H9 (cell line): ENCODE measurements at regions not wholly inside any gene's neighbourhood (a gene's known extent, or its start where the extent isn't known, plus 50 kb on each side); places are given as distances from the start of the nearest gene placed in this dataset.

Source experiments
- DNase-seq: peaks from one replicate; pipeline ENCODE4 v3.0.0-alpha.2; 2017
- H2AFZ ChIP-seq: one replicate; pipeline ENCODE4 v1.6.1; 2013; ENCODE audit warnings: mild to moderate bottlenecking, low read length, control low read depth, moderate library complexity
- H2AK5ac ChIP-seq: 2 replicates; pipeline ENCODE4 v1.6.1; 2013; ENCODE audit warnings: low read length, control low read depth, mixed read lengths; ENCODE audit not compliant: insufficient read length
- H2BK120ac ChIP-seq: one replicate; pipeline ENCODE4 v1.6.1; 2013; ENCODE audit warnings: low read depth, mild to moderate bottlenecking, low read length, control low read depth, inconsistent platforms; ENCODE audit not compliant: poor library complexity, severe bottlenecking
- H2BK12ac ChIP-seq: 2 replicates; pipeline ENCODE4 v1.6.1; 2013; ENCODE audit warnings: low read length, control low read depth, mixed read lengths, low read depth; ENCODE audit not compliant: insufficient read length
- H2BK15ac ChIP-seq: 2 replicates; pipeline ENCODE4 v1.6.1; 2013; ENCODE audit warnings: low read depth, low read length, control low read depth
- H2BK20ac ChIP-seq: one replicate; pipeline ENCODE4 v1.6.1; 2013; ENCODE audit warnings: low read depth, mild to moderate bottlenecking, low read length, control low read depth, inconsistent platforms; ENCODE audit not compliant: poor library complexity, severe bottlenecking
- H2BK5ac ChIP-seq: 2 replicates; pipeline ENCODE4 v1.6.1; 2013; ENCODE audit warnings: low read length, control low read depth, mixed read lengths; ENCODE audit not compliant: insufficient read length
- H3K14ac ChIP-seq: 2 replicates; pipeline ENCODE4 v1.6.1; 2013; ENCODE audit warnings: low read length, control low read depth; ENCODE audit not compliant: insufficient read depth
- H3K18ac ChIP-seq: 2 replicates; pipeline ENCODE4 v1.6.1; 2013; ENCODE audit warnings: low read depth, mild to moderate bottlenecking, mixed read lengths, low read length, control low read depth; ENCODE audit not compliant: insufficient read length
- H3K23ac ChIP-seq: 2 replicates; pipeline ENCODE4 v1.6.1; 2013; ENCODE audit warnings: low read length, control low read depth, mixed read lengths, low read depth; ENCODE audit not compliant: insufficient read length
- H3K23me2 ChIP-seq: 2 replicates; pipeline ENCODE4 v1.6.1; 2013; ENCODE audit warnings: low read depth, mild to moderate bottlenecking, mixed read lengths, low read length, control low read depth; ENCODE audit not compliant: insufficient read length, poor library complexity, severe bottlenecking
- H3K27ac ChIP-seq: 2 replicates; pipeline ENCODE4 v1.5.1; 2013; ENCODE audit warnings: low read length, control low read depth, mixed read lengths, low read depth; ENCODE audit not compliant: insufficient read length
- H3K27me3 ChIP-seq: 2 replicates; pipeline ENCODE4 v1.6.1; 2013; ENCODE audit warnings: low read length, control low read depth, inconsistent platforms; ENCODE audit not compliant: insufficient read depth
- H3K4ac ChIP-seq: 2 replicates; pipeline ENCODE4 v1.6.1; 2013; ENCODE audit warnings: low read depth, mild to moderate bottlenecking, control low read depth, inconsistent platforms, low read length, moderate library complexity
- H3K4me1 ChIP-seq: 2 replicates; pipeline ENCODE4 v1.6.1; 2013; ENCODE audit warnings: low read length, control low read depth, inconsistent platforms; ENCODE audit not compliant: insufficient read depth
- H3K4me2 ChIP-seq: 2 replicates; pipeline ENCODE4 v1.6.1; 2013; ENCODE audit warnings: low read length, control low read depth, mixed read lengths; ENCODE audit not compliant: insufficient read length, insufficient read depth
- H3K56ac ChIP-seq: 2 replicates; pipeline ENCODE4 v1.6.1; 2013; ENCODE audit warnings: low read depth, mild to moderate bottlenecking, mixed read lengths, low read length, control low read depth; ENCODE audit not compliant: insufficient read length
- H3K79me1 ChIP-seq: 2 replicates; pipeline ENCODE4 v1.6.1; 2013; ENCODE audit warnings: low read depth, mild to moderate bottlenecking, moderate library complexity, low read length, control low read depth, inconsistent platforms; ENCODE audit not compliant: insufficient read depth, poor library complexity, severe bottlenecking
- H3K79me2 ChIP-seq: 2 replicates; pipeline ENCODE4 v1.6.1; 2013; ENCODE audit warnings: low read length, control low read depth, inconsistent platforms; ENCODE audit not compliant: insufficient read depth
- H3K9ac ChIP-seq: 2 replicates; pipeline ENCODE4 v1.6.1; 2013; ENCODE audit warnings: low read length, control low read depth, mixed read lengths; ENCODE audit not compliant: insufficient read length; ENCODE audit errors: extremely low read depth
- H3K9me3 ChIP-seq: one replicate; pipeline ENCODE4 v1.6.1; 2013; ENCODE audit warnings: low read depth, low read length, inconsistent platforms; ENCODE audit not compliant: control insufficient read depth
- H3T11ph ChIP-seq: one replicate; pipeline ENCODE4 v1.6.1; 2013; ENCODE audit warnings: mild to moderate bottlenecking, low read length, control low read depth, inconsistent platforms
- H4K20me1 ChIP-seq: one replicate; pipeline ENCODE4 v1.6.1; 2013; ENCODE audit not compliant: control insufficient read depth, insufficient read length, insufficient read depth
- H4K5ac ChIP-seq: 2 replicates; pipeline ENCODE4 v1.6.1; 2013; ENCODE audit warnings: low read depth, mild to moderate bottlenecking, mixed read lengths, low read length, control low read depth; ENCODE audit not compliant: insufficient read length
- H4K8ac ChIP-seq: replicated peaks from 2 replicates; pipeline ENCODE4 v1.6.1; 2013; ENCODE audit warnings: low read length, control low read depth, mixed read lengths, low read depth; ENCODE audit not compliant: insufficient read length
- H4K91ac ChIP-seq: 2 replicates; pipeline ENCODE4 v1.6.1; 2013; ENCODE audit warnings: low read depth, mild to moderate bottlenecking, moderate library complexity, mixed read lengths, low read length, control low read depth; ENCODE audit not compliant: insufficient read length
- H3K27ac Mint-ChIP-seq, 3 experiments: 2 replicates in 2 of 3; 3 replicates in 1 of 3; pipeline ENCODE4 v1.8.0; 2020 to 2021; ENCODE audit warnings: mixed read lengths in 3 of 3, mild to moderate bottlenecking in 1 of 3, moderate library complexity in 1 of 3
- H3K27me3 Mint-ChIP-seq: 2 replicates; pipeline ENCODE4 v1.8.0; 2021; ENCODE audit warnings: low read depth, mild to moderate bottlenecking, moderate library complexity, mixed read lengths
- H3K36me3 Mint-ChIP-seq, 3 experiments: 2 replicates in 2 of 3; 3 replicates in 1 of 3; pipeline ENCODE4 v1.8.0; 2020 to 2021; ENCODE audit warnings: low read depth in 3 of 3, mixed read lengths in 3 of 3; ENCODE audit not compliant: insufficient read depth in 1 of 3
- H3K4me1 Mint-ChIP-seq, 2 experiments: 2 replicates each; pipeline ENCODE4 v1.8.0; 2020; ENCODE audit warnings: mixed read lengths in 2 of 2
- H3K4me3 Mint-ChIP-seq, 2 experiments: 2 replicates in 1 of 2; 3 replicates in 1 of 2; pipeline ENCODE4 v1.8.0; 2020 to 2021; ENCODE audit warnings: mild to moderate bottlenecking in 2 of 2, mixed read lengths in 2 of 2, moderate library complexity in 1 of 2
- H3K9me3 Mint-ChIP-seq, 2 experiments: 2 replicates in 1 of 2; 3 replicates in 1 of 2; pipeline ENCODE4 v1.8.0; 2020; ENCODE audit warnings: mild to moderate bottlenecking in 2 of 2, mixed read lengths in 2 of 2, moderate library complexity in 1 of 2
- CTCF ChIP-seq: fragments of 200-600 bp; sonication (generic); conservative IDR thresholded peaks from 3 replicates; pipeline ENCODE4 v1.8.0; 2021; ENCODE audit warnings: antibody characterized with exemption, mild to moderate bottlenecking
- WGBS: extraction: QIAGEN DNeasy Blood & Tissue Kit; methylation state at CpG from one replicate; pipeline ENCODE4 v1.1.7; 2013; ENCODE audit warnings: missing lambda C conversion rate, low lambda C conversion rate, mixed read lengths; ENCODE audit not compliant: insufficient read length; ENCODE audit errors: extremely low coverage; 5-methylcytosine and 5-hydroxymethylcytosine counted together

GRCh38 chr15:38782156-38782555 is 217.5 kb upstream of the RASGRP1 start:
- H3K79me1 ChIP-seq = no peaks in the 10 kb centered on the region
- no peak overlapping the region for H3T11ph ChIP-seq
- no peak overlapping the region for H2BK20ac ChIP-seq
- H3K14ac ChIP-seq = no peak overlapping the region
- Mint-ChIP-seq H3K27me3 (peaks cover 4% of the 10 kb centered on the region), H3K36me3 (peaks cover 3 to 12% (median 7%) of the 10 kb centered on the region in 3 experiments; a peak in 5 of 7 replicates), H3K27ac (no peak overlapping the region), H3K4me1 (no peaks in the 10 kb centered on the region), H3K9me3 (peaks cover 11 to 21% of the 10 kb centered on the region in 2 experiments), H3K4me3 (no peak overlapping the region)
- H4K5ac ChIP-seq = no peak overlapping the region
- no peak for DNase-seq
- no peak overlapping the region for H2BK12ac ChIP-seq
- no peak overlapping the region for H3K56ac ChIP-seq
- no peak for TF ChIP-seq CTCF
- no peak overlapping the region for H2BK15ac ChIP-seq
- H2BK5ac ChIP-seq = no peak overlapping the region
- no peak overlapping the region for H4K91ac ChIP-seq
- no peaks in the 10 kb centered on the region for H3K23me2 ChIP-seq
- H3K27ac ChIP-seq = no peak overlapping the region
- H3K18ac ChIP-seq = no peak overlapping the region
- H3K4ac ChIP-seq = no peak overlapping the region
- no CpG with 5 or more reads among the region's 1 CpG for WGBS
- H2BK120ac ChIP-seq = no peak overlapping the region
- no peaks in the 10 kb centered on the region for H4K20me1 ChIP-seq
- no peaks in the 10 kb centered on the region for H3K9me3 ChIP-seq
- no peaks in the 10 kb centered on the region for H3K4me1 ChIP-seq
- H3K4me2 ChIP-seq = no peak overlapping the region
- no peak overlapping the region for H3K9ac ChIP-seq
- no peak overlapping the region for H4K8ac ChIP-seq
- no peak overlapping the region for H2AFZ ChIP-seq
- H3K79me2 ChIP-seq = no peaks in the 10 kb centered on the region
- no peak overlapping the region for H2AK5ac ChIP-seq
- H3K27me3 ChIP-seq = no peaks in the 10 kb centered on the region
- no peak overlapping the region for H3K23ac ChIP-seq
